ENCODE measurements at regions not wholly inside any gene's neighbourhood (a gene's known extent, or its start where the extent isn't known, plus 50 kb on each side); places are given as distances from the start of the nearest gene placed in this dataset.

DNA sequence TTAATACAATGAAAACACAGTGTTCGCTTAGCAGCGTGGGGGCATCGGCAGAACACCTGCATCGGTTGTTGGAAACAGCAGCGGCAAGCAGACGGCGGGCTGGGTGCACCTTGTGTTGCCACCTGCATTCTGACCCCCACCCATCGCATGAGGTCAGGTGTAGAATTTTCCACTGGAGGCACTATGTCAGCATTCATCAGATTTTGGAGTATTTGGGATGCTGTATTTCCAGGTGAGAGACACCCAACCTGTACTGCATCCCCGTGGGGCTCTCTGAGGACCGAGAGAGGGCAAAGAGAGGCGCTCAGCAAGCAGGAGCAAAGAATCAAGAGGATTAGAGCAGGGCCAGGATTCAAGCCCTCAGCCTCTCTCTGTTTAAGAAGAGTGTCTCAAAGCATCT lies 116.4 kb upstream of the MGMT start:
- TF ChIP-seq EP300 (conservative IDR thresholded peaks at IDR 0.05; ENCODE audit: poor library complexity, severe bottlenecking), result no peak
- TF ChIP-seq, protein P1, sequence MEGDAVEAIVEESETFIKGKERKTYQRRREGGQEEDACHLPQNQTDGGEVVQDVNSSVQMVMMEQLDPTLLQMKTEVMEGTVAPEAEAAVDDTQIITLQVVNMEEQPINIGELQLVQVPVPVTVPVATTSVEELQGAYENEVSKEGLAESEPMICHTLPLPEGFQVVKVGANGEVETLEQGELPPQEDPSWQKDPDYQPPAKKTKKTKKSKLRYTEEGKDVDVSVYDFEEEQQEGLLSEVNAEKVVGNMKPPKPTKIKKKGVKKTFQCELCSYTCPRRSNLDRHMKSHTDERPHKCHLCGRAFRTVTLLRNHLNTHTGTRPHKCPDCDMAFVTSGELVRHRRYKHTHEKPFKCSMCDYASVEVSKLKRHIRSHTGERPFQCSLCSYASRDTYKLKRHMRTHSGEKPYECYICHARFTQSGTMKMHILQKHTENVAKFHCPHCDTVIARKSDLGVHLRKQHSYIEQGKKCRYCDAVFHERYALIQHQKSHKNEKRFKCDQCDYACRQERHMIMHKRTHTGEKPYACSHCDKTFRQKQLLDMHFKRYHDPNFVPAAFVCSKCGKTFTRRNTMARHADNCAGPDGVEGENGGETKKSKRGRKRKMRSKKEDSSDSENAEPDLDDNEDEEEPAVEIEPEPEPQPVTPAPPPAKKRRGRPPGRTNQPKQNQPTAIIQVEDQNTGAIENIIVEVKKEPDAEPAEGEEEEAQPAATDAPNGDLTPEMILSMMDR (IDR thresholded peaks at IDR 0.05; ENCODE audit: poor library complexity, severe bottlenecking), result no peak
- TF ChIP-seq, protein P2, sequence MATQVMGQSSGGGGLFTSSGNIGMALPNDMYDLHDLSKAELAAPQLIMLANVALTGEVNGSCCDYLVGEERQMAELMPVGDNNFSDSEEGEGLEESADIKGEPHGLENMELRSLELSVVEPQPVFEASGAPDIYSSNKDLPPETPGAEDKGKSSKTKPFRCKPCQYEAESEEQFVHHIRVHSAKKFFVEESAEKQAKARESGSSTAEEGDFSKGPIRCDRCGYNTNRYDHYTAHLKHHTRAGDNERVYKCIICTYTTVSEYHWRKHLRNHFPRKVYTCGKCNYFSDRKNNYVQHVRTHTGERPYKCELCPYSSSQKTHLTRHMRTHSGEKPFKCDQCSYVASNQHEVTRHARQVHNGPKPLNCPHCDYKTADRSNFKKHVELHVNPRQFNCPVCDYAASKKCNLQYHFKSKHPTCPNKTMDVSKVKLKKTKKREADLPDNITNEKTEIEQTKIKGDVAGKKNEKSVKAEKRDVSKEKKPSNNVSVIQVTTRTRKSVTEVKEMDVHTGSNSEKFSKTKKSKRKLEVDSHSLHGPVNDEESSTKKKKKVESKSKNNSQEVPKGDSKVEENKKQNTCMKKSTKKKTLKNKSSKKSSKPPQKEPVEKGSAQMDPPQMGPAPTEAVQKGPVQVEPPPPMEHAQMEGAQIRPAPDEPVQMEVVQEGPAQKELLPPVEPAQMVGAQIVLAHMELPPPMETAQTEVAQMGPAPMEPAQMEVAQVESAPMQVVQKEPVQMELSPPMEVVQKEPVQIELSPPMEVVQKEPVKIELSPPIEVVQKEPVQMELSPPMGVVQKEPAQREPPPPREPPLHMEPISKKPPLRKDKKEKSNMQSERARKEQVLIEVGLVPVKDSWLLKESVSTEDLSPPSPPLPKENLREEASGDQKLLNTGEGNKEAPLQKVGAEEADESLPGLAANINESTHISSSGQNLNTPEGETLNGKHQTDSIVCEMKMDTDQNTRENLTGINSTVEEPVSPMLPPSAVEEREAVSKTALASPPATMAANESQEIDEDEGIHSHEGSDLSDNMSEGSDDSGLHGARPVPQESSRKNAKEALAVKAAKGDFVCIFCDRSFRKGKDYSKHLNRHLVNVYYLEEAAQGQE (IDR thresholded peaks at IDR 0.05; ENCODE audit: borderline replicate concordance), result no peak
- TF ChIP-seq EZH2 (IDR thresholded peaks at IDR 0.05; ENCODE audit: borderline replicate concordance, insufficient read depth, low read length, poor library complexity, severe bottlenecking), result no peak
- no peak for TF ChIP-seq TAF1 (IDR thresholded peaks at IDR 0.05; ENCODE audit: low read depth)
- TF ChIP-seq POLR2AphosphoS5 (IDR thresholded peaks at IDR 0.05), result no peak
- TF ChIP-seq MXI1 (conservative IDR thresholded peaks at IDR 0.05; ENCODE audit: poor library complexity, severe bottlenecking), result no peak
- TF ChIP-seq SMC3 (conservative IDR thresholded peaks at IDR 0.05; ENCODE audit: poor library complexity), result no peak
